Keratinocyte (primary cell): ENCODE measurements at regions not wholly inside any gene's neighbourhood (a gene's known extent, or its start where the extent isn't known, plus 50 kb on each side); places are given as distances from the start of the nearest gene placed in this dataset.
A peak's percentile ranks its signal among the peaks of the same experiment; 100 is the strongest.

Experiments used
- DNase-seq: peaks from one replicate; pipeline ENCODE4 v3.0.0-alpha.2; 2011; ENCODE audit warnings: low read depth, missing footprints, low spot score
- FAIRE-seq: peaks from 2 replicates; lab custom pipeline; 2011; peaks lifted over from hg19 to GRCh38; lab: Jason Lieb, UNC
- H2AFZ ChIP-seq: 2 replicates; pipeline ENCODE4 v1.6.0; 2012; ENCODE audit warnings: low read length, control low read depth, inconsistent platforms; ENCODE audit not compliant: control insufficient read depth
- H3K27ac ChIP-seq: 2 replicates; pipeline ENCODE4 v1.5.1; 2011; ENCODE audit warnings: low read length; ENCODE audit not compliant: control insufficient read depth, insufficient read depth
- H3K27me3 ChIP-seq: 3 replicates; pipeline ENCODE4 v1.6.0; 2011; ENCODE audit warnings: low read length; ENCODE audit not compliant: control insufficient read depth, insufficient read depth; ENCODE audit errors: extremely low read depth
- H3K36me3 ChIP-seq, 2 experiments: 2 replicates in 1 of 2; 3 replicates in 1 of 2; pipeline ENCODE4 v1.5.1; 2011; ENCODE audit warnings: low read length in 2 of 2, mild to moderate bottlenecking in 1 of 2; ENCODE audit not compliant: control insufficient read depth in 2 of 2, insufficient read depth in 2 of 2; ENCODE audit errors: extremely low read depth in 1 of 2
- H3K4me1 ChIP-seq: 3 replicates; pipeline ENCODE4 v1.5.1; 2011; ENCODE audit warnings: low read length; ENCODE audit not compliant: control insufficient read depth, insufficient read depth; ENCODE audit errors: extremely low read depth
- H3K4me2 ChIP-seq: 3 replicates; pipeline ENCODE4 v1.6.0; 2011; ENCODE audit warnings: low read depth, low read length; ENCODE audit not compliant: control insufficient read depth, insufficient read depth; ENCODE audit errors: extremely low read depth
- H3K4me3 ChIP-seq, 3 experiments: fragments of 200-600 bp in 1 of 3; sonication (generic) in 1 of 3; 2 replicates in 2 of 3; 3 replicates in 1 of 3; pipeline ENCODE4 v1.5.1; 2011 to 2016; ENCODE audit warnings: low read length in 3 of 3, mild to moderate bottlenecking in 3 of 3, control low read depth in 2 of 3, inconsistent platforms in 1 of 3, low read depth in 1 of 3, mixed read lengths in 1 of 3, mixed run types in 1 of 3, moderate library complexity in 1 of 3; ENCODE audit not compliant: control insufficient read depth in 2 of 3, insufficient read depth in 2 of 3; ENCODE audit errors: extremely low read depth in 1 of 3
- H3K79me2 ChIP-seq: 2 replicates; pipeline ENCODE4 v1.6.0; 2012; ENCODE audit warnings: low read length; ENCODE audit not compliant: control insufficient read depth, insufficient read depth
- H3K9ac ChIP-seq: 3 replicates; pipeline ENCODE4 v1.6.0; 2011; ENCODE audit warnings: low read length; ENCODE audit not compliant: control insufficient read depth, insufficient read depth; ENCODE audit errors: extremely low read depth
- H3K9me1 ChIP-seq: 3 replicates; pipeline ENCODE4 v1.6.0; 2011; ENCODE audit warnings: low read length; ENCODE audit not compliant: control insufficient read depth, insufficient read depth; ENCODE audit errors: extremely low read depth
- H3K9me3 ChIP-seq: 2 replicates; pipeline ENCODE4 v1.5.1; 2012; ENCODE audit warnings: low read depth, low read length; ENCODE audit not compliant: control insufficient read depth
- H4K20me1 ChIP-seq: 3 replicates; pipeline ENCODE4 v1.6.0; 2011; ENCODE audit warnings: low read length; ENCODE audit not compliant: control insufficient read depth, insufficient read depth; ENCODE audit errors: extremely low read depth
- CTCF ChIP-seq, 3 experiments: IDR thresholded peaks in 1 of 3; conservative IDR thresholded peaks in 1 of 3; optimal IDR thresholded peaks in 1 of 3; 2 replicates in 2 of 3; 3 replicates in 1 of 3; pipeline versions ENCODE3 to v1.5.1; 2011; ENCODE audit warnings: low read length in 3 of 3, mild to moderate bottlenecking in 3 of 3, moderate library complexity in 2 of 3, control low read depth in 1 of 3, inconsistent platforms in 1 of 3; ENCODE audit not compliant: insufficient read depth in 2 of 3; ENCODE audit errors: extremely low read depth in 1 of 3
- EZH2 ChIP-seq: IDR thresholded peaks from one replicate; pipeline ENCODE4 v1.6.1; 2012; ENCODE audit warnings: inconsistent platforms, mild to moderate bottlenecking, low read length, moderate library complexity
- dilution Hi-C: fragments of 300-500 bp; cut with MboI; formaldehyde crosslinking; loops from one replicate; pipeline ENCODE4 v1.7.0; 2020; ENCODE audit warnings: low sequenced_read_pairs; ENCODE audit not compliant: extremely low pct_ligation_motif_present

- TF ChIP-seq EZH2 = no peak
- no peak for TF ChIP-seq CTCF (optimal IDR thresholded peaks at IDR 0.05 in 1 of 3, IDR thresholded peaks at IDR 0.05 in 1 of 3, conservative IDR thresholded peaks at IDR 0.05 in 1 of 3; ENCODE audit: extremely low read depth in 1 of 3, insufficient read depth in 2 of 3, low read length in 3 of 3)
- no peaks in the 10 kb centered on the region for H3K9me3 ChIP-seq
- H4K20me1 ChIP-seq = no peaks in the 10 kb centered on the region
- no peaks in the 10 kb centered on the region for H3K9me1 ChIP-seq
- H3K79me2 ChIP-seq = no peaks in the 10 kb centered on the region
- no peak overlapping the region for H2AFZ ChIP-seq
- no peak overlapping the region for H3K9ac ChIP-seq
- no peak overlapping the region for H3K27ac ChIP-seq
- peaks cover 4% of the 10 kb centered on the region for H3K27me3 ChIP-seq
- no peak for FAIRE-seq
- H3K4me3 ChIP-seq = no peak overlapping the region
- dilution Hi-C loops = no loop called here
- no peak overlapping the region for H3K4me2 ChIP-seq
- no peaks in the 10 kb centered on the region for H3K36me3 ChIP-seq
- no peak for DNase-seq
- peaks cover 31% of the 10 kb centered on the region for H3K4me1 ChIP-seq
Measured at GRCh38 chr13:31042049-31042448, 109.6 kb downstream of the TEX26 start.

- Histone ChIP-seq H3K9me3 (no peaks in the 10 kb centered on the region), H3K79me2 (no peaks in the 10 kb centered on the region), H3K27ac (no peak overlapping the region), H3K4me2 (no peak overlapping the region), H3K27me3 (peaks cover 10% of the 10 kb centered on the region), H2AFZ (no peak overlapping the region), H3K4me1 (peaks cover 4% of the 10 kb centered on the region), H3K9me1 (no peaks in the 10 kb centered on the region), H3K4me3 (no peak overlapping the region), H3K36me3 (no peaks in the 10 kb centered on the region), H3K9ac (no peak overlapping the region), H4K20me1 (no peaks in the 10 kb centered on the region)
- dilution Hi-C loops = no loop called here
- peak; percentile 81 for FAIRE-seq
- TF ChIP-seq EZH2 = no peak
- TF ChIP-seq CTCF (optimal IDR thresholded peaks at IDR 0.05 in 1 of 3, IDR thresholded peaks at IDR 0.05 in 1 of 3, conservative IDR thresholded peaks at IDR 0.05 in 1 of 3; ENCODE audit: extremely low read depth in 1 of 3, insufficient read depth in 2 of 3, low read length in 3 of 3) = no peak
- DNase-seq = no peak
Measured at GRCh38 chr13:31038834-31039552, 106.5 kb downstream of the TEX26 start.
